DOHH2 (cell line): ENCODE measurements at regions not wholly inside any gene's neighbourhood (a gene's known extent, or its start where the extent isn't known, plus 50 kb on each side); places are given as distances from the start of the nearest gene placed in this dataset.

Experiments
- CTCF ChIP-seq: fragments of 200-600 bp; sonication (generic); IDR thresholded peaks from one replicate; pipeline ENCODE4 v1.5.1; 2014; ENCODE audit warnings: antibody characterized with exemption, mild to moderate bottlenecking, low read depth, low read length; ENCODE audit not compliant: poor library complexity, severe bottlenecking
- EZH2phosphoT487 ChIP-seq: fragments of 200-600 bp; sonication (generic); IDR thresholded peaks from 2 replicates; pipeline ENCODE4 v1.6.1; 2017; ENCODE audit warnings: borderline replicate concordance, mild to moderate bottlenecking, antibody characterized with exemption, low read length, moderate library complexity, mixed read lengths

GRCh38 chr7:82700741-82701140 is 257.2 kb upstream of the CACNA2D1 start:
- no peak for TF ChIP-seq CTCF
- TF ChIP-seq EZH2phosphoT487 = no peak
